DMS153 treated with DMSO at 0.1 percent for 48 hours (cell line): ENCODE measurements at regions not wholly inside any gene's neighbourhood (a gene's known extent, or its start where the extent isn't known, plus 50 kb on each side); places are given as distances from the start of the nearest gene placed in this dataset.
"Not testable (repeated sequence)": the region's sequence is repeated elsewhere in the genome, so short reads cannot be mapped to it uniquely, and the experiment has no call there.

Source experiments
- DNase-seq: peaks from one replicate; lab custom pipeline; 2025; ENCODE audit not compliant: unreplicated experiment; lab: John Stamatoyannopoulos, UW

GRCh38 chr5:37971483-37972024, 131.7 kb upstream of the GDNF start:
- no peak for DNase-seq

GRCh38 chr5:37966871-37967270, 127.0 kb upstream of the GDNF start:
- DNase-seq: no peak

- no peak for DNase-seq
These were observed 126.5 kb upstream of the GDNF start for GRCh38 chr5:37966291-37966690.

- no peak for DNase-seq
These were observed 122.5 kb upstream of the GDNF start for GRCh38 chr5:37962389-37962788.

- no peak for DNase-seq
These were observed 117.4 kb upstream of the GDNF start for GRCh38 chr5:37957218-37957617.

GRCh38 chr5:37955748-37956147, 115.9 kb upstream of the GDNF start:
- DNase-seq: no peak

GRCh38 chr5:37954561-37954960, 114.7 kb upstream of the GDNF start:
- DNase-seq: no peak

- DNase-seq: no peak
These were observed 112.3 kb upstream of the GDNF start for GRCh38 chr5:37951946-37952721.

GRCh38 chr5:37950436-37950835, 110.6 kb upstream of the GDNF start:
- DNase-seq: no peak

- DNase-seq: no peak
These were observed 105.6 kb upstream of the GDNF start for GRCh38 chr5:37945446-37945845.

GRCh38 chr5:37943136-37943535, 103.3 kb upstream of the GDNF start:
- not testable (repeated sequence) for DNase-seq

- no peak for DNase-seq
These were observed 101.2 kb upstream of the GDNF start for GRCh38 chr5:37940931-37941623.

- DNase-seq: no peak
These were observed 99.0 kb upstream of the GDNF start for GRCh38 chr5:37938861-37939260.

- DNase-seq: no peak
These were observed 98.4 kb upstream of the GDNF start for GRCh38 chr5:37938076-37938852.

- no peak for DNase-seq
These were observed 96.2 kb upstream of the GDNF start for GRCh38 chr5:37936091-37936490.

- no peak for DNase-seq
These were observed 93.7 kb upstream of the GDNF start for GRCh38 chr5:37933576-37933975.

- DNase-seq: no peak
These were observed 92.6 kb upstream of the GDNF start for GRCh38 chr5:37932450-37932849.

GRCh38 chr5:37931541-37931940, 91.7 kb upstream of the GDNF start:
- no peak for DNase-seq

- no peak for DNase-seq
These were observed 90.5 kb upstream of the GDNF start for GRCh38 chr5:37930350-37930749.

GRCh38 chr5:37929791-37930190, 90.0 kb upstream of the GDNF start:
- DNase-seq: no peak

GRCh38 chr5:37927753-37928152, 87.9 kb upstream of the GDNF start:
- not testable (repeated sequence) for DNase-seq

- DNase-seq: no peak
These were observed 86.9 kb upstream of the GDNF start for GRCh38 chr5:37926732-37927131.
